MM.1S (cell line): ENCODE measurements at regions not wholly inside any gene's neighbourhood (a gene's known extent, or its start where the extent isn't known, plus 50 kb on each side); places are given as distances from the start of the nearest gene placed in this dataset.

Source experiments
- CTCF ChIP-seq: fragments of 300-600 bp; sonication (generic); IDR thresholded peaks from 2 replicates; pipeline ENCODE4 v1.5.1; 2016; ENCODE audit warnings: antibody characterized with exemption, low read length, mixed read lengths
- EZH2 ChIP-seq: fragments of 300-600 bp; sonication (generic); optimal IDR thresholded peaks from 2 replicates; pipeline ENCODE3; 2017; ENCODE audit warnings: low read depth, mild to moderate bottlenecking, antibody characterized with exemption, low read length, mixed read lengths

DNA sequence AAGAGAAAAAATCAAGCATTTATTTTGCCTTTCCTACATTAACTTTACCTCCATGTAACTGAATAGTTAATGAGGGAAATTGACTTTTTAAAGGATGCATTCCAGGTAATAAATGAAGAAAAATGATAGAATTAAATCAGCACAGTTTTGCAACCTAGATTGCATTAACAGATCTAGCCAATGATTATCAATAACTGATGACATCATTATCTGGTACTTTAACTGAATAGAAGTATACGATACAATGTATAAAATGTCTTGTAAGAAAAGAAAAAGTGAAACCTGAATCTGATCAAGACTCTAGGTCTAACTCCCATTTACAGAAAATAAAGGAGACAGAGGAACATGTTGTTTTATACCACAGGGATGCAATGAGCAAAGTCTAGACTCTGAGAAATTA is 126.0 kb upstream of the XPO1 start:
- no peak for TF ChIP-seq CTCF
- TF ChIP-seq EZH2 = no peak
